ENCODE measurements at regions not wholly inside any gene's neighbourhood (a gene's known extent, or its start where the extent isn't known, plus 50 kb on each side); places are given as distances from the start of the nearest gene placed in this dataset.

- TF ChIP-seq ZFX (IDR thresholded peaks at IDR 0.05; ENCODE audit: borderline replicate concordance) = no peak
- no peak for TF ChIP-seq CTCF (IDR thresholded peaks at IDR 0.05)
- H3K27ac ChIP-seq = no peak overlapping the region
These were observed 54.4 kb upstream of the CWC22 start for GRCh38 chr2:180061546-180061945.

GRCh38 chr2:180061085-180061484 lies 54.0 kb upstream of the CWC22 start:
- no peak overlapping the region for H3K27ac ChIP-seq
- TF ChIP-seq ZFX (IDR thresholded peaks at IDR 0.05; ENCODE audit: borderline replicate concordance) (no peak), CTCF (IDR thresholded peaks at IDR 0.05) (no peak)

- TF ChIP-seq ZFX (IDR thresholded peaks at IDR 0.05; ENCODE audit: borderline replicate concordance) = no peak
- no peak for TF ChIP-seq CTCF (IDR thresholded peaks at IDR 0.05)
- no peak overlapping the region for H3K27ac ChIP-seq
These were observed 51.9 kb upstream of the CWC22 start for GRCh38 chr2:180058993-180059392.

GRCh38 chr2:180057706-180058412 lies 50.8 kb upstream of the CWC22 start:
- H3K27ac ChIP-seq = no peak overlapping the region
- TF ChIP-seq ZFX (IDR thresholded peaks at IDR 0.05; ENCODE audit: borderline replicate concordance) (no peak), CTCF (IDR thresholded peaks at IDR 0.05) (no peak)

Data from 22Rv1 (cell line).